Endodermal cell (in vitro differentiated cells): ENCODE measurements at regions not wholly inside any gene's neighbourhood (a gene's known extent, or its start where the extent isn't known, plus 50 kb on each side); places are given as distances from the start of the nearest gene placed in this dataset.
"Not testable (repeated sequence)": the region's sequence is repeated elsewhere in the genome, so short reads cannot be mapped to it uniquely, and the experiment has no call there.

Source experiments
- DNase-seq: peaks from one replicate; pipeline ENCODE4 v3.0.0-alpha.2; 2017
- H3K27ac ChIP-seq: 2 replicates; pipeline ENCODE4 v1.5.1; 2013; ENCODE audit warnings: mild to moderate bottlenecking, low read depth, low read length, moderate library complexity
- H3K27me3 ChIP-seq: 2 replicates; pipeline ENCODE4 v1.6.1; 2013; ENCODE audit warnings: mild to moderate bottlenecking, low read length, moderate library complexity; ENCODE audit not compliant: insufficient read depth, control insufficient read depth, poor library complexity, severe bottlenecking
- H3K36me3 ChIP-seq: 2 replicates; pipeline ENCODE4 v1.7.0; 2013; ENCODE audit warnings: mild to moderate bottlenecking, low read length, moderate library complexity; ENCODE audit not compliant: control insufficient read depth, insufficient read depth
- H3K4me1 ChIP-seq: one replicate; pipeline ENCODE4 v1.7.0; 2013; ENCODE audit warnings: low read length; ENCODE audit not compliant: control insufficient read depth, insufficient read depth
- H3K4me3 ChIP-seq: 2 replicates; pipeline ENCODE4 v1.5.1; 2013; ENCODE audit warnings: mild to moderate bottlenecking, low read length, moderate library complexity
- H3K9ac ChIP-seq: 2 replicates; pipeline ENCODE4 v1.6.1; 2013; ENCODE audit warnings: mild to moderate bottlenecking, low read length, moderate library complexity; ENCODE audit not compliant: poor library complexity, severe bottlenecking; ENCODE audit errors: extremely low read depth
- H3K9me3 ChIP-seq: 2 replicates; pipeline ENCODE4 v1.6.1; 2013; ENCODE audit warnings: mild to moderate bottlenecking, low read length, moderate library complexity; ENCODE audit not compliant: control insufficient read depth
- H3K27ac Mint-ChIP-seq: 2 replicates; pipeline ENCODE4 v1.8.0; 2020; ENCODE audit warnings: mixed read lengths
- H3K27me3 Mint-ChIP-seq: 2 replicates; pipeline ENCODE4 v1.8.0; 2021; ENCODE audit warnings: mild to moderate bottlenecking, mixed read lengths; ENCODE audit not compliant: insufficient read depth
- H3K36me3 Mint-ChIP-seq: 2 replicates; pipeline ENCODE4 v1.8.0; 2020; ENCODE audit warnings: low read depth, mixed read lengths
- H3K4me1 Mint-ChIP-seq: 2 replicates; pipeline ENCODE4 v1.8.0; 2020; ENCODE audit warnings: mixed read lengths
- H3K4me3 Mint-ChIP-seq: 2 replicates; pipeline ENCODE4 v1.8.0; 2020; ENCODE audit warnings: mild to moderate bottlenecking, moderate library complexity, mixed read lengths
- H3K9me3 Mint-ChIP-seq: 2 replicates; pipeline ENCODE4 v1.8.0; 2020; ENCODE audit warnings: mild to moderate bottlenecking, mixed read lengths
- WGBS, 2 experiments: methylation state at CpG; one replicate each; pipeline versions ENCODE4 v1.1.5 to v1.1.7; 2013; ENCODE audit warnings: missing lambda C conversion rate in 2 of 2, mixed read lengths in 1 of 2; ENCODE audit not compliant: insufficient coverage in 1 of 2, insufficient read length in 1 of 2; 5-methylcytosine and 5-hydroxymethylcytosine counted together
- TF ChIP-seq, protein P1 (sequence below): fragments of 200-600 bp; sonication (generic); conservative IDR thresholded peaks from 2 replicates; pipeline ENCODE4 v1.5.0; 2021; ENCODE audit warnings: antibody characterized with exemption, mild to moderate bottlenecking

DNA sequence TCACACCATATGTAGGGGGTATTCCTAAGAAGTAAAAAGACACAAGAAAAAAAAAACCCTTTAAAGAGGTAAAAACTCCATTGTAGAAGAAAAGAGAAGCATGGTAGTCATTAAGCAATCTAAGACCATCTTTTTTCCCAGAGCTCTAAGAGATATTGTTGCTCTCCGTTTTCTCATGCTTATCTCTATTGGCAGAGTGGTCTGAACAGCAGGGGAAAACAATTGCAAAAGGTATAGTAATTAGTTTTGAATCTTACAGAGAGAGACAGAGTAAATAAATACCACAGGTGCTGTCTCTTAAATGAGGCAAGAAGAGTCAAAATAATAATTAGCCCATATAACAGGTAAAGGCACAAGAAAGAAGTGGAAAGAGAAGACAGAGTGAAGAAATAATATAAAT is 821.4 kb upstream of the CA10 start:
- Histone ChIP-seq H3K9ac (no peak overlapping the region), H3K4me3 (no peak overlapping the region), H3K27me3 (no peaks in the 10 kb centered on the region), H3K9me3 (peaks cover 4% of the 10 kb centered on the region), H3K4me1 (no peaks in the 10 kb centered on the region), H3K36me3 (no peaks in the 10 kb centered on the region), H3K27ac (no peak overlapping the region)
- TF ChIP-seq, protein P1, sequence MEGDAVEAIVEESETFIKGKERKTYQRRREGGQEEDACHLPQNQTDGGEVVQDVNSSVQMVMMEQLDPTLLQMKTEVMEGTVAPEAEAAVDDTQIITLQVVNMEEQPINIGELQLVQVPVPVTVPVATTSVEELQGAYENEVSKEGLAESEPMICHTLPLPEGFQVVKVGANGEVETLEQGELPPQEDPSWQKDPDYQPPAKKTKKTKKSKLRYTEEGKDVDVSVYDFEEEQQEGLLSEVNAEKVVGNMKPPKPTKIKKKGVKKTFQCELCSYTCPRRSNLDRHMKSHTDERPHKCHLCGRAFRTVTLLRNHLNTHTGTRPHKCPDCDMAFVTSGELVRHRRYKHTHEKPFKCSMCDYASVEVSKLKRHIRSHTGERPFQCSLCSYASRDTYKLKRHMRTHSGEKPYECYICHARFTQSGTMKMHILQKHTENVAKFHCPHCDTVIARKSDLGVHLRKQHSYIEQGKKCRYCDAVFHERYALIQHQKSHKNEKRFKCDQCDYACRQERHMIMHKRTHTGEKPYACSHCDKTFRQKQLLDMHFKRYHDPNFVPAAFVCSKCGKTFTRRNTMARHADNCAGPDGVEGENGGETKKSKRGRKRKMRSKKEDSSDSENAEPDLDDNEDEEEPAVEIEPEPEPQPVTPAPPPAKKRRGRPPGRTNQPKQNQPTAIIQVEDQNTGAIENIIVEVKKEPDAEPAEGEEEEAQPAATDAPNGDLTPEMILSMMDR = no peak
- Mint-ChIP-seq H3K4me1 (peaks cover 21% of the 10 kb centered on the region), H3K27me3 (no peaks in the 10 kb centered on the region), H3K4me3 (peak overlapping the region; percentile 8), H3K27ac (no peak overlapping the region), H3K36me3 (no peaks in the 10 kb centered on the region), H3K9me3 (no peaks in the 10 kb centered on the region)
- WGBS, 2 experiments = 20% methylated on average over 1 of the region's 1 CpG; no CpG with 5 or more reads in 1 of the 2 experiments
- DNase-seq = no peak

DNA sequence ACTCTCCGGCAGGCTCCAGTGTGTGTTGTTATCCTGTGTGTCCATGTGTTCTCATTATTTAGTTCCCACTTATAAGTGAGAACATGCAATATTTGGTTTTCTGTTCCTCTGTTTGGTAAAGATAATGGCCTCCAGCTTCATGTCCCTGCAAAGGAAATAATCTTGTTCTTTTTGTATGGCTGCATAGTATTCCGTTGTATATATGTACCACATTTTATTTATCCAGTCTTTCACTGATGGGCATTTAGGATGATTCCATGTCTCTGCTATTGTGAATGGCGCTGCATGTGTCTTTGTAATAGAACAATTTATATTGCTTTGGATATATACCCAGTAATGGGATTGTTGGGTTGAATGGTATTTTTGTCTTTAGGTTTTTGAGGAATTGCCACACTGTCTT is 807.3 kb upstream of the CA10 start:
- H3K27ac ChIP-seq = no peak overlapping the region
- TF ChIP-seq, protein P1 = no peak
- H3K27me3 Mint-ChIP-seq = no peaks in the 10 kb centered on the region
- H3K4me1 ChIP-seq = no peaks in the 10 kb centered on the region
- H3K27ac Mint-ChIP-seq = no peak overlapping the region
- no peaks in the 10 kb centered on the region for H3K36me3 Mint-ChIP-seq
- no peaks in the 10 kb centered on the region for H3K36me3 ChIP-seq
- no peaks in the 10 kb centered on the region for H3K27me3 ChIP-seq
- no peak overlapping the region for H3K4me3 Mint-ChIP-seq
- H3K9me3 ChIP-seq = peaks cover 6% of the 10 kb centered on the region
- no peak overlapping the region for H3K4me3 ChIP-seq
- no peak for DNase-seq
- peaks cover 2% of the 10 kb centered on the region for H3K9me3 Mint-ChIP-seq
- no peaks in the 10 kb centered on the region for H3K4me1 Mint-ChIP-seq
- 82% methylated on average over 3 of the region's 3 CpGs; no CpG with 5 or more reads in 1 of the 2 experiments for WGBS, 2 experiments
- no peak overlapping the region for H3K9ac ChIP-seq

DNA sequence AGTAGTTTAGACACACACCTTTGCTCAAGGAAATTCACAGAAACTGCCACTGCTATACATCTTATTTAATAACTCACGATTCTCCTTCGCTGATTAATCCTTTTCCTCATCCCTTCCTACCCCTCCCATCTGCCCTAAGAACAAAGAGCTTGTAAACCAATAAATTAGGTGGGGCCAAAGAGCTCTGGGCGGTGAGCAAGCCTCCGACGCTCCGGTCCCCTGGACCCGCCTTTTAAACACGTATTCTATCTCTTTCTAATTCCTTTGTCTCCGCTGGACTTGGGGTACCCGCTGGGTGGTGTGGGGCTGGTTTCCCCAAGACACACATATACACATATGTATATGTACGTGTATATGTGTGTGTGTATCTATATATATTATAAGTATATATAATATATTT is 803.2 kb upstream of the CA10 start:
- H3K9me3 Mint-ChIP-seq, H3K27ac Mint-ChIP-seq: not testable (repeated sequence)
- 88 to 91% methylated on average over 2 to 8 of the region's 11 CpGs for WGBS, 2 experiments

DNA sequence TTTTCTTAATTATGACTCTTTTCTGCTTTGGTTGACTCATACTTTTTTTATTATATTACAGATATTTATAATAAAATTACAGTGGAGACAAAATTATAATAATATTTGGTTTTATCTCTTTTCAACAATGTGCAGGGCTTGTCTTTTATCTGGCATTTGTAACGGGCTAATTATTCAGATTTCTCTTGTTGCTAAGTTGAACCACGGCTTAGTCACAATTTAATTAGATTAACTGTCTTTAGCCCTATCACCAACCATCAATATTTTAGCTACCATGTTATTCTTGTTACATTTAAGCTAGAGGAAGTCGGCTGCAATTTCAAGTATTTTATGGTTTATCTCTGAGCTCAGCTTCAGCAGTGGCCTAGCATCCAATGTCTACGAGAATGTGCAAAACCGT is 798.9 kb upstream of the CA10 start:
- TF ChIP-seq, protein P1 = no peak
- H3K4me1 Mint-ChIP-seq = no peaks in the 10 kb centered on the region
- no peaks in the 10 kb centered on the region for H3K27me3 Mint-ChIP-seq
- WGBS, 2 experiments = 91 to 100% methylated on average over 2 to 5 of the region's 5 CpGs
- no peaks in the 10 kb centered on the region for H3K9me3 Mint-ChIP-seq
- Histone ChIP-seq H3K27ac (no peak overlapping the region), H3K4me3 (no peak overlapping the region), H3K9ac (no peak overlapping the region), H3K36me3 (no peaks in the 10 kb centered on the region), H3K4me1 (no peaks in the 10 kb centered on the region), H3K9me3 (peaks cover 5% of the 10 kb centered on the region), H3K27me3 (no peaks in the 10 kb centered on the region)
- no peak overlapping the region for H3K27ac Mint-ChIP-seq
- no peaks in the 10 kb centered on the region for H3K36me3 Mint-ChIP-seq
- H3K4me3 Mint-ChIP-seq = no peak overlapping the region
- no peak for DNase-seq

More for the DNA sequence above, 803.2 kb upstream of the CA10 start:
- not testable (repeated sequence) for H3K4me1 Mint-ChIP-seq, H3K36me3 Mint-ChIP-seq, H3K4me3 ChIP-seq, H3K9ac ChIP-seq, H3K4me1 ChIP-seq, DNase-seq, H3K27me3 Mint-ChIP-seq, H3K36me3 ChIP-seq, H3K27me3 ChIP-seq, H3K4me3 Mint-ChIP-seq, H3K9me3 ChIP-seq, H3K27ac ChIP-seq
